Transverse colon (tissue), 4 donors: ENCODE measurements at regions not wholly inside any gene's neighbourhood (a gene's known extent, or its start where the extent isn't known, plus 50 kb on each side); places are given as distances from the start of the nearest gene placed in this dataset.

ENCODE experiments used
- DNase-seq: peaks from one replicate; pipeline ENCODE4 v3.0.0-alpha.2; 2019
- H3K27ac ChIP-seq, 4 donors: fragments of 200-600 bp; sonication (generic); 2 replicates each; pipeline ENCODE4 v1.5.1; 2016 to 2018; ENCODE audit warnings: inconsistent platforms in 4 of 4
- H3K27me3 ChIP-seq: fragments of 200-600 bp; sonication (generic); 2 replicates; pipeline ENCODE4 v1.5.1; 2017; ENCODE audit warnings: inconsistent platforms
- H3K36me3 ChIP-seq, 4 donors: fragments of 200-600 bp; sonication (generic); 2 replicates each; pipeline ENCODE4 v1.5.1; 2017 to 2019; ENCODE audit warnings: inconsistent platforms in 4 of 4
- H3K4me1 ChIP-seq, 4 donors: fragments of 200-600 bp; sonication (generic); 2 replicates each; pipeline ENCODE4 v1.5.1; 2017 to 2020; ENCODE audit warnings: inconsistent platforms in 4 of 4
- H3K4me3 ChIP-seq, 4 donors: fragments of 200-600 bp; sonication (generic); 1 replicate in 1 of 4; 2 replicates in 3 of 4; pipeline versions ENCODE4 v1.5.1 to v1.6.1; 2017 to 2019; ENCODE audit warnings: inconsistent platforms in 4 of 4
- H3K9me3 ChIP-seq, 2 donors: fragments of 200-600 bp; sonication (generic); 2 replicates each; pipeline ENCODE4 v1.5.1; 2017 to 2019; ENCODE audit warnings: inconsistent platforms in 2 of 2
- CTCF ChIP-seq, 5 experiments: fragments of 200-600 bp in 3 of 5; fragments of 450-650 bp in 2 of 5; sonication (generic) in 3 of 5; IDR thresholded peaks; 1 replicate in 2 of 5; 2 replicates in 3 of 5; pipeline ENCODE4 v1.5.1; 2016 to 2017; ENCODE audit warnings: antibody characterized with exemption in 5 of 5, inconsistent platforms in 3 of 5, mild to moderate bottlenecking in 2 of 5, moderate library complexity in 1 of 5
- EP300 ChIP-seq: sonication (generic); formaldehyde crosslinking; IDR thresholded peaks from one replicate; pipeline ENCODE4 v1.6.1; 2017; ENCODE audit warnings: antibody characterized with exemption, low read depth
- POLR2A ChIP-seq: fragments of 450-650 bp; IDR thresholded peaks from one replicate; pipeline ENCODE4 v1.6.1; 2016; ENCODE audit warnings: antibody characterized with exemption, mild to moderate bottlenecking, moderate library complexity
- POLR2AphosphoS5 ChIP-seq, 3 donors: sonication (generic); formaldehyde crosslinking; IDR thresholded peaks; one replicate each; pipeline ENCODE4 v1.6.1; 2016; ENCODE audit warnings: antibody characterized with exemption in 3 of 3
- WGBS, 2 donors: methylation state at CpG; one replicate each; pipeline ENCODE4 v1.1.5; 2018; ENCODE audit warnings: low coverage in 1 of 2; 5-methylcytosine and 5-hydroxymethylcytosine counted together
- in situ Hi-C, 4 donors: fragments of 200-750 bp; cut with MboI; loops; one replicate each; pipeline versions ENCODE4 v1.15.0 to v1.15.1; 2017; ENCODE audit warnings: low sequenced_read_pairs in 3 of 4, low pct_ligation_motif_present in 1 of 4, low pct_unique_long_range_greater_than_20kb in 1 of 4
- intact Hi-C: fragments of 100-400 bp; cut with DNase I; formaldehyde crosslinking; loops from one replicate; pipeline ENCODE4 v1.15.1; 2023; ENCODE audit warnings: low total_unique reads

DNA sequence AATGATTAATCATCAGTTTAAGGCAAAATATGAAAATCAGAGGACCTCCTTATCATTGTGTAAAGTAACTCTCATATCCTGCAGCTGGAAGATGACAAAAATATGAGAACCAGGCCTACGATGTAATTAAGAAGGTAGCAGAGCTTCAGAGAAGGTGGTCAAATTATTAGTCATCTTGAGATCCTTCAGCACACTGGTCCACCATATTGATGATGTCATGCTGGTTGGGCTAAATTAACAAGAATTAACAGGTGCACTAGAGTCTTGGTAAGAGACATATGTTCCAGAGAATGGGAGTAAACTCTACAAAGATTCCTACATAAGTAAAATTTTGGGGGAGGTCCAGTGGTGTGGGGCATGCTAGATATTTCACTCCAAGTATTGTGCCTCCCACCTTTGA, 112.8 kb downstream of the OTOR start:
- no peaks in the 10 kb centered on the region for H3K36me3 ChIP-seq
- no peak for TF ChIP-seq CTCF (IDR thresholded peaks at IDR 0.05)
- TF ChIP-seq POLR2A = no peak
- TF ChIP-seq POLR2AphosphoS5 (IDR thresholded peaks at IDR 0.05) = no peak
- no peak for TF ChIP-seq EP300
- DNase-seq = no peak
- no peaks in the 10 kb centered on the region for H3K27me3 ChIP-seq
- H3K27ac ChIP-seq = no peak overlapping the region
- H3K4me1 ChIP-seq = no peaks in the 10 kb centered on the region
- in situ Hi-C loops = no loop called here
- intact Hi-C loops = no loop called here
- H3K4me3 ChIP-seq = no peak overlapping the region
- no peaks in the 10 kb centered on the region for H3K9me3 ChIP-seq
- WGBS, 2 donors = 64 to 88% methylated on average over 1 of the region's 1 CpG

DNA sequence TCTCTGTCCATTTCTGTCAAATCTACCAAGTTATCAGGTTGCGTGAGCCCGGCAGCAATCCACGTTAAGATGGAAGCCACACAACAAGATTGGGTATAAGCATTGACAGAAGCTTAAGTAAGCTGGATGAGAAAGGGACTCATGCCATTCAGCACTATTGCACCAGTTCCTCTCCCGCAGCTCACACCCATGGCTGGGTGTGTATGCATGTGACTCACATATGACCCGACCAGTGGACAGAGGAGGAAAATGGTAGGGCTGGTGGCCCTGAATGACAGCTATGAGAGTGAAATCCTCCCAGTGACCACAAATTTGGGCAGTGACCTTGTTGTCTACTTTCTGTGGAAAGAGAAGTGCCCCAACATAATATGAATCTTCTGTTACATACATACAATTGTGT, 113.5 kb downstream of the OTOR start:
- H3K27me3 ChIP-seq = no peaks in the 10 kb centered on the region
- no peak overlapping the region for H3K27ac ChIP-seq
- TF ChIP-seq CTCF (IDR thresholded peaks at IDR 0.05) (no peak), POLR2A (no peak), EP300 (no peak), POLR2AphosphoS5 (IDR thresholded peaks at IDR 0.05) (no peak)
- WGBS, 2 donors = 93% methylated on average over 5 of the region's 5 CpGs; no CpG with 5 or more reads in 1 of the 2 donors
- no peak overlapping the region for H3K4me3 ChIP-seq
- no peaks in the 10 kb centered on the region for H3K9me3 ChIP-seq
- DNase-seq = no peak
- intact Hi-C loops = no loop called here
- H3K4me1 ChIP-seq = no peaks in the 10 kb centered on the region
- in situ Hi-C loops = no loop called here
- H3K36me3 ChIP-seq = no peaks in the 10 kb centered on the region

GRCh38 chr20:16863303-16863702, 115.1 kb downstream of the OTOR start:
- DNase-seq = no peak
- 59 to 64% methylated on average over 2 of the region's 2 CpGs for WGBS, 2 donors

GRCh38 chr20:16864069-16864468, 115.9 kb downstream of the OTOR start:
- Histone ChIP-seq H3K4me1 (no peaks in the 10 kb centered on the region), H3K27me3 (no peaks in the 10 kb centered on the region), H3K36me3 (no peaks in the 10 kb centered on the region), H3K27ac (no peak overlapping the region), H3K4me3 (no peak overlapping the region), H3K9me3 (no peaks in the 10 kb centered on the region)
- TF ChIP-seq POLR2AphosphoS5 (IDR thresholded peaks at IDR 0.05) (no peak), CTCF (IDR thresholded peaks at IDR 0.05) (no peak), POLR2A (no peak), EP300 (no peak)
- WGBS, 2 donors = 71 to 89% methylated on average over 1 to 5 of the region's 5 CpGs
- no peak for DNase-seq
- in situ Hi-C loops = no loop called here
- intact Hi-C loops = no loop called here

More at GRCh38 chr20:16863303-16863702, 115.1 kb downstream of the OTOR start:
- in situ Hi-C loops (no loop called here), intact Hi-C loops (no loop called here)
- no peaks in the 10 kb centered on the region for H3K36me3 ChIP-seq
- H3K4me3 ChIP-seq = no peak overlapping the region
- H3K27ac ChIP-seq = no peak overlapping the region
- TF ChIP-seq CTCF (IDR thresholded peaks at IDR 0.05) = no peak
- TF ChIP-seq EP300 = no peak
- TF ChIP-seq POLR2AphosphoS5 (IDR thresholded peaks at IDR 0.05) = no peak
- no peak for TF ChIP-seq POLR2A
- no peaks in the 10 kb centered on the region for H3K9me3 ChIP-seq
- H3K27me3 ChIP-seq = no peaks in the 10 kb centered on the region
- H3K4me1 ChIP-seq = no peaks in the 10 kb centered on the region
